GM12891 (cell line): ENCODE measurements at regions not wholly inside any gene's neighbourhood (a gene's known extent, or its start where the extent isn't known, plus 50 kb on each side); places are given as distances from the start of the nearest gene placed in this dataset.

Experiments used
- PAX5 ChIP-seq: IDR thresholded peaks from 2 replicates; pipeline ENCODE4 v1.6.1; 2011; ENCODE audit warnings: low read length, moderate library complexity, mild to moderate bottlenecking; ENCODE audit not compliant: insufficient read depth, severe bottlenecking
- POLR2A ChIP-seq: IDR thresholded peaks from 2 replicates; pipeline ENCODE4 v1.6.1; 2011; ENCODE audit warnings: low read depth, low read length, control low read depth
- POLR2AphosphoS5 ChIP-seq: IDR thresholded peaks from 2 replicates; pipeline ENCODE4 v1.6.1; 2011; ENCODE audit warnings: low read depth, low read length, control low read depth
- POU2F2 ChIP-seq: IDR thresholded peaks from 2 replicates; pipeline ENCODE4 v1.6.1; 2011; ENCODE audit warnings: low read depth, mild to moderate bottlenecking, control low read depth, low read length, moderate library complexity
- SPI1 ChIP-seq: IDR thresholded peaks from 2 replicates; pipeline ENCODE4 v1.6.1; 2011; ENCODE audit warnings: low read depth, low read length, control low read depth
- TAF1 ChIP-seq: IDR thresholded peaks from 2 replicates; pipeline ENCODE4 v1.6.1; 2011; ENCODE audit warnings: low read depth, low read length, control low read depth

DNA sequence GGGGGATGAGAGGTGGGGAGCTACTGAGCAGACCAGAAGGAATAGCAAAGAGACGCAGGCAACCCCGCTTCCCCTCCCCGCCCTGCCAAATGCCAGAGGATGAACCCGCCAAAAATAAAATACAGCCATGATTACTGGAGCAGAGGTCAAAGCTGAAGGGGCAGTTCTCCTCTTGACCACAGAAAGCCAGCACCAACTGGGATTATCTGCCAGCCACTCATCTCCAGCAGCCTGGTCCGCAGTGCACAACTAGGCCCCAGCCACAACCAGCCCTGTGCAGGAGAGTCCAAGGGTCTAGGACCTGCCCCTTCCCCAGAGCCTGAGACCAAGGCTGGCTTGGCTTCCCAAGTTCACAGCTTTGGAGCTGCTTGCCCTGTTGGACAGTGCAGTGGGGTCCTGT lies 67.4 kb upstream of the BCOR start:
- TF ChIP-seq POLR2A (no peak), POLR2AphosphoS5 (no peak), TAF1 (no peak), SPI1 (no peak), PAX5 (no peak), POU2F2 (no peak)
